Neural cell (in vitro differentiated cells): ENCODE measurements at regions not wholly inside any gene's neighbourhood (a gene's known extent, or its start where the extent isn't known, plus 50 kb on each side); places are given as distances from the start of the nearest gene placed in this dataset.

Experiments used
- H2AFZ ChIP-seq: fragments of 200-600, 300-800 bp; sonication (generic), shearing (Covaris generic); 2 replicates; pipeline ENCODE4 v1.6.0; 2014; ENCODE audit warnings: low read depth, mild to moderate bottlenecking, antibody characterized with exemption, low read length, moderate library complexity
- H3F3A ChIP-seq: fragments of 200-600 bp; shearing (Covaris generic); 2 replicates; pipeline ENCODE4 v1.6.1; 2016; ENCODE audit warnings: mild to moderate bottlenecking, moderate library complexity, mixed read lengths, antibody characterized with exemption, low read length; ENCODE audit not compliant: insufficient read depth, poor library complexity, severe bottlenecking
- H3K27ac ChIP-seq: fragments of 200-600, 300-800 bp; sonication (generic), shearing (Covaris generic); 2 replicates; pipeline ENCODE4 v1.5.1; 2014; ENCODE audit warnings: mild to moderate bottlenecking, low read length, moderate library complexity
- H3K27me3 ChIP-seq: fragments of 300-800, 200-600 bp; sonication (generic), shearing (Covaris generic); 2 replicates; pipeline ENCODE4 v1.6.0; 2014; ENCODE audit warnings: mild to moderate bottlenecking, low read depth, low read length, moderate library complexity; ENCODE audit not compliant: insufficient read depth
- H3K36me3 ChIP-seq: fragments of 300-800, 200-600 bp; sonication (generic), shearing (Covaris generic); 2 replicates; pipeline ENCODE4 v1.5.1; 2014; ENCODE audit warnings: mild to moderate bottlenecking, antibody characterized with exemption, low read length, moderate library complexity; ENCODE audit not compliant: insufficient read depth
- H3K4me2 ChIP-seq: fragments of 300-800, 200-600 bp; sonication (generic), shearing (Covaris generic); 2 replicates; pipeline ENCODE4 v1.6.0; 2014; ENCODE audit warnings: mild to moderate bottlenecking, low read length
- H3K4me3 ChIP-seq: fragments of 300-800, 200-600 bp; sonication (generic), shearing (Covaris generic); 2 replicates; pipeline ENCODE4 v1.5.1; 2014; ENCODE audit warnings: mild to moderate bottlenecking, low read length, moderate library complexity
- H3K79me2 ChIP-seq: fragments of 200-600 bp; shearing (Covaris generic); replicated peaks from 2 replicates; pipeline ENCODE4 v1.6.0; 2014; ENCODE audit warnings: mild to moderate bottlenecking, low read length, moderate library complexity; ENCODE audit not compliant: insufficient read depth
- H3K9ac ChIP-seq: fragments of 300-800, 200-600 bp; sonication (generic), shearing (Covaris generic); 2 replicates; pipeline ENCODE4 v1.6.1; 2016; ENCODE audit warnings: mild to moderate bottlenecking, low read length, mixed read lengths
- H3K9me2 ChIP-seq: fragments of 200-600 bp; shearing (Covaris generic); 2 replicates; pipeline ENCODE4 v1.6.1; 2016; ENCODE audit warnings: mild to moderate bottlenecking, low read length, mixed read lengths; ENCODE audit not compliant: insufficient read depth
- H3K9me3 ChIP-seq: fragments of 200-600, 300-800 bp; sonication (generic), shearing (Covaris generic); 2 replicates; pipeline ENCODE4 v1.6.1; 2016; ENCODE audit warnings: mild to moderate bottlenecking, mixed run types, low read length, moderate library complexity, mixed read lengths
- H4K20me1 ChIP-seq: fragments of 200-600 bp; shearing (Covaris generic); 2 replicates; pipeline ENCODE4 v1.6.1; 2016; ENCODE audit warnings: mild to moderate bottlenecking, mixed run types; ENCODE audit not compliant: insufficient read depth
- EP300 ChIP-seq: fragments of 450-650 bp; conservative IDR thresholded peaks from 2 replicates; pipeline ENCODE4 v1.6.1; 2014; ENCODE audit warnings: antibody characterized with exemption, mild to moderate bottlenecking, moderate library complexity; ENCODE audit not compliant: poor library complexity, severe bottlenecking
- EZH2 ChIP-seq: fragments of 200-600, 300-800 bp; shearing (Covaris generic), sonication (generic); IDR thresholded peaks from 2 replicates; pipeline ENCODE4 v1.6.1; 2014; ENCODE audit warnings: antibody characterized with exemption, low read length, borderline replicate concordance, mild to moderate bottlenecking; ENCODE audit not compliant: insufficient read depth, poor library complexity, severe bottlenecking
- MXI1 ChIP-seq: fragments of 450-650 bp; conservative IDR thresholded peaks from 2 replicates; pipeline ENCODE4 v1.6.1; 2014; ENCODE audit warnings: antibody characterized with exemption, mild to moderate bottlenecking; ENCODE audit not compliant: poor library complexity, severe bottlenecking
- POLR2AphosphoS5 ChIP-seq: IDR thresholded peaks from 2 replicates; pipeline ENCODE4 v1.6.1; 2012
- RAD21 ChIP-seq: fragments of 450-650 bp; conservative IDR thresholded peaks from 2 replicates; pipeline ENCODE4 v1.6.1; 2014; ENCODE audit warnings: antibody characterized with exemption, mild to moderate bottlenecking, moderate library complexity
- SMC3 ChIP-seq: fragments of 450-650 bp; conservative IDR thresholded peaks from 2 replicates; pipeline ENCODE4 v1.6.1; 2014; ENCODE audit warnings: antibody characterized with exemption, mild to moderate bottlenecking, moderate library complexity; ENCODE audit not compliant: poor library complexity
- TAF1 ChIP-seq: IDR thresholded peaks from 2 replicates; pipeline ENCODE4 v1.6.1; 2012; ENCODE audit warnings: low read depth
- TF ChIP-seq, protein P1 (sequence below): fragments of 450-650 bp; IDR thresholded peaks from 2 replicates; pipeline ENCODE4 v1.5.1; 2014; ENCODE audit warnings: antibody characterized with exemption, mild to moderate bottlenecking, moderate library complexity; ENCODE audit not compliant: poor library complexity, severe bottlenecking
- TF ChIP-seq, protein P2 (sequence below): IDR thresholded peaks from 2 replicates; pipeline ENCODE4 v1.6.1; 2012; ENCODE audit warnings: borderline replicate concordance

DNA sequence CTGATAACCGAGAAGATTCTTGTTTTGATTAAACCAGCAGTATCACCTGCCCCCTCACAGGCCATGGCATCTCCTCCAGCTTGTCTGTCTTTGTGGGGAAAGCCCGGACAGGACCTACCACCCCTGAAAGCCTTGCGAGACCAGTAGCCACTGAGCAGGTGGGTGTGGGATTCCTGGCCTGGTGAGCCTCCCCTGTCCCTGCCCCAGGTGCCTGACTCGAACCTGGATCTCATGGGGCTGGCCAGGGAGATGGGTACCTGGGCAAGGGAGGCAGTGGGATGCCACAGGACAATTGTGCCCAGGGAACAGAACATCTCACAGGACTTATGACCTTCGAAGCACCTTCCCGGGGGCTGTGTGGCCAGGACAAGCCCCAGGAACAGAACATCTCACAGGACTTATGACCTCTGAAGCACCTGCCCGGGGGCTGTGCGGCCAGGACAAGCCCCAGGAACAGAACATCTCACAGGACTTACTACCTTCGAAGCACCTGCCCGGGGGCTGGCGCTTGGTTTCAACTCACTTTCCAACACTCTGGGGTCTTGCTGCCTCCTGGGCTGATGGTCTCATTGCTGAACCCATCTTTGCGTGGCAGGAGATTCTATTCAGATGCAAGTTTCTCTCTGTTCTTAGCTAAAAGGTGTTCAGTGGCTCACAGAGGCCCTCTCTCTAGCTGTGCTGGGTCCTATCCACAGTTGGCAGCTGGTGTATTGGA lies 854.5 kb downstream of the BRD1 start:
- Histone ChIP-seq H3K79me2 (no peaks in the 10 kb centered on the region), H3K9ac (no peak overlapping the region), H4K20me1 (no peaks in the 10 kb centered on the region), H3K9me2 (no peaks in the 10 kb centered on the region), H3K27ac (no peak overlapping the region), H3K4me3 (no peak overlapping the region), H3K4me2 (no peak overlapping the region), H3K9me3 (no peaks in the 10 kb centered on the region), H3K27me3 (no peaks in the 10 kb centered on the region), H2AFZ (no peak overlapping the region), H3K36me3 (no peaks in the 10 kb centered on the region), H3F3A (no peaks in the 10 kb centered on the region)
- TF ChIP-seq SMC3 (no peak), TAF1 (no peak)
- TF ChIP-seq, protein P1, sequence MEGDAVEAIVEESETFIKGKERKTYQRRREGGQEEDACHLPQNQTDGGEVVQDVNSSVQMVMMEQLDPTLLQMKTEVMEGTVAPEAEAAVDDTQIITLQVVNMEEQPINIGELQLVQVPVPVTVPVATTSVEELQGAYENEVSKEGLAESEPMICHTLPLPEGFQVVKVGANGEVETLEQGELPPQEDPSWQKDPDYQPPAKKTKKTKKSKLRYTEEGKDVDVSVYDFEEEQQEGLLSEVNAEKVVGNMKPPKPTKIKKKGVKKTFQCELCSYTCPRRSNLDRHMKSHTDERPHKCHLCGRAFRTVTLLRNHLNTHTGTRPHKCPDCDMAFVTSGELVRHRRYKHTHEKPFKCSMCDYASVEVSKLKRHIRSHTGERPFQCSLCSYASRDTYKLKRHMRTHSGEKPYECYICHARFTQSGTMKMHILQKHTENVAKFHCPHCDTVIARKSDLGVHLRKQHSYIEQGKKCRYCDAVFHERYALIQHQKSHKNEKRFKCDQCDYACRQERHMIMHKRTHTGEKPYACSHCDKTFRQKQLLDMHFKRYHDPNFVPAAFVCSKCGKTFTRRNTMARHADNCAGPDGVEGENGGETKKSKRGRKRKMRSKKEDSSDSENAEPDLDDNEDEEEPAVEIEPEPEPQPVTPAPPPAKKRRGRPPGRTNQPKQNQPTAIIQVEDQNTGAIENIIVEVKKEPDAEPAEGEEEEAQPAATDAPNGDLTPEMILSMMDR = no peak
- TF ChIP-seq, protein P2, sequence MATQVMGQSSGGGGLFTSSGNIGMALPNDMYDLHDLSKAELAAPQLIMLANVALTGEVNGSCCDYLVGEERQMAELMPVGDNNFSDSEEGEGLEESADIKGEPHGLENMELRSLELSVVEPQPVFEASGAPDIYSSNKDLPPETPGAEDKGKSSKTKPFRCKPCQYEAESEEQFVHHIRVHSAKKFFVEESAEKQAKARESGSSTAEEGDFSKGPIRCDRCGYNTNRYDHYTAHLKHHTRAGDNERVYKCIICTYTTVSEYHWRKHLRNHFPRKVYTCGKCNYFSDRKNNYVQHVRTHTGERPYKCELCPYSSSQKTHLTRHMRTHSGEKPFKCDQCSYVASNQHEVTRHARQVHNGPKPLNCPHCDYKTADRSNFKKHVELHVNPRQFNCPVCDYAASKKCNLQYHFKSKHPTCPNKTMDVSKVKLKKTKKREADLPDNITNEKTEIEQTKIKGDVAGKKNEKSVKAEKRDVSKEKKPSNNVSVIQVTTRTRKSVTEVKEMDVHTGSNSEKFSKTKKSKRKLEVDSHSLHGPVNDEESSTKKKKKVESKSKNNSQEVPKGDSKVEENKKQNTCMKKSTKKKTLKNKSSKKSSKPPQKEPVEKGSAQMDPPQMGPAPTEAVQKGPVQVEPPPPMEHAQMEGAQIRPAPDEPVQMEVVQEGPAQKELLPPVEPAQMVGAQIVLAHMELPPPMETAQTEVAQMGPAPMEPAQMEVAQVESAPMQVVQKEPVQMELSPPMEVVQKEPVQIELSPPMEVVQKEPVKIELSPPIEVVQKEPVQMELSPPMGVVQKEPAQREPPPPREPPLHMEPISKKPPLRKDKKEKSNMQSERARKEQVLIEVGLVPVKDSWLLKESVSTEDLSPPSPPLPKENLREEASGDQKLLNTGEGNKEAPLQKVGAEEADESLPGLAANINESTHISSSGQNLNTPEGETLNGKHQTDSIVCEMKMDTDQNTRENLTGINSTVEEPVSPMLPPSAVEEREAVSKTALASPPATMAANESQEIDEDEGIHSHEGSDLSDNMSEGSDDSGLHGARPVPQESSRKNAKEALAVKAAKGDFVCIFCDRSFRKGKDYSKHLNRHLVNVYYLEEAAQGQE = no peak

DNA sequence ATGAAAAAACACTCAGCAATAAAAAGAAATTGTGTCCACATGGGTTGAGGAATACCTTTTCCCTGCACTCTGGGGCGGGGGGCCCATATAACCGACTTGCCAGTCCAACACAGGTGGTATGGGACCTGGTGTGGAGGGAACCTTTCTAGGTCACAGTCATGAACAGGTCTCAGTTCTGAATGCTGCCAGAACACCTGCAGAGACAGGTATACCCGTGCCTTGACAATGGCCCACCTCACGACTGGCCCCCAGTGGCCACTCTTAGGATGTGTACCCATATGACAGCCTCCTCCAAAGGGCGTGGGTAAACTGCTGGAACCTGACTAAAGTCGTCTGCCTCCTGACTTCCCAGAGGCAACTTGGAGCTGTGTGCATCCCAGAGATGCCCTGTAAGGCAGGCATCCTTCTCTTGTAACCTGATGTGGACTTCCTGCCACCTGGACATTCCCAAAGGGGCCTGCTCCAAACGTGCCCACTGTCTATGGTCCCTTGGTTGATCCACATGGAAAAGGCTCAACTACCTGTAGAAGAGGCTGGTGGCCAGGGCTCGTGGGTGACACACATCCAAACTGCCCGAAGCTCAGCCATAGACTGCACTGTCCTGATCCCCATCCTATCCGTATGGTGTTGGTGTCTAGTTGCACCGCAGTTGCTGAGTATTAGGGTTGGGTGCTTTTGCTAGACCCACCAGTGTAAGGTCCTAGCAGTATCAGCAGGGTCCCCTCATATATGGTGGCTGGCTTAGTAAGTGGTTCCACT lies 859.3 kb downstream of the BRD1 start:
- Histone ChIP-seq H3K79me2 (no peaks in the 10 kb centered on the region), H2AFZ (no peak overlapping the region), H3K27me3 (no peaks in the 10 kb centered on the region), H3K9me2 (no peaks in the 10 kb centered on the region), H3K27ac (no peak overlapping the region), H3K9ac (no peak overlapping the region), H3K9me3 (no peaks in the 10 kb centered on the region), H4K20me1 (no peaks in the 10 kb centered on the region), H3K4me3 (no peak overlapping the region), H3K4me2 (no peak overlapping the region), H3F3A (peaks cover 6% of the 10 kb centered on the region), H3K36me3 (no peaks in the 10 kb centered on the region)
- TF ChIP-seq TAF1 (no peak), SMC3 (no peak), RAD21 (no peak), EP300 (no peak), POLR2AphosphoS5 (no peak), MXI1 (no peak), EZH2 (no peak)
- TF ChIP-seq, protein P1 = no peak
- TF ChIP-seq, protein P2 = no peak
